ENCODE measurements at regions not wholly inside any gene's neighbourhood (a gene's known extent, or its start where the extent isn't known, plus 50 kb on each side); places are given as distances from the start of the nearest gene placed in this dataset.

GRCh38 chr12:41919048-41919447 lies 225.6 kb downstream of the GXYLT1 start:
- no peaks in the 10 kb centered on the region for H3K9me3 Mint-ChIP-seq
- H3K27me3 Mint-ChIP-seq (ENCODE audit: insufficient read depth) = peaks cover 12% of the 10 kb centered on the region
- no peak overlapping the region for H3K4me3 Mint-ChIP-seq
- DNase-seq (ENCODE audit: low spot score) = no peak
- no peaks in the 10 kb centered on the region for H3K4me1 Mint-ChIP-seq (ENCODE audit: low read depth)
- H3K36me3 Mint-ChIP-seq (ENCODE audit: low read depth) = no peaks in the 10 kb centered on the region
- H3K27ac Mint-ChIP-seq = no peak overlapping the region
- intact Hi-C loops (cut with micrococcal nuclease) = no loop called here

- no peak overlapping the region for H3K27ac Mint-ChIP-seq
- no peak overlapping the region for H3K4me3 Mint-ChIP-seq
- peaks cover 14% of the 10 kb centered on the region for H3K27me3 Mint-ChIP-seq (ENCODE audit: insufficient read depth)
- H3K9me3 Mint-ChIP-seq = no peaks in the 10 kb centered on the region
- H3K4me1 Mint-ChIP-seq (ENCODE audit: low read depth) = no peaks in the 10 kb centered on the region
- H3K36me3 Mint-ChIP-seq (ENCODE audit: low read depth) = no peaks in the 10 kb centered on the region
- no peak for DNase-seq (ENCODE audit: low spot score)
- intact Hi-C loops (cut with micrococcal nuclease) = no loop called here
Measured at GRCh38 chr12:41917938-41918341, 226.7 kb downstream of the GXYLT1 start.

- peaks cover 14% of the 10 kb centered on the region for H3K27me3 Mint-ChIP-seq (ENCODE audit: insufficient read depth)
- H3K36me3 Mint-ChIP-seq (ENCODE audit: low read depth) = no peaks in the 10 kb centered on the region
- no peak for DNase-seq (ENCODE audit: low spot score)
- no peaks in the 10 kb centered on the region for H3K9me3 Mint-ChIP-seq
- intact Hi-C loops (cut with micrococcal nuclease) = no loop called here
- no peak overlapping the region for H3K4me3 Mint-ChIP-seq
- no peaks in the 10 kb centered on the region for H3K4me1 Mint-ChIP-seq (ENCODE audit: low read depth)
- no peak overlapping the region for H3K27ac Mint-ChIP-seq
Measured at GRCh38 chr12:41917181-41917580, 227.5 kb downstream of the GXYLT1 start.

GRCh38 chr12:41910578-41911320 lies 233.9 kb downstream of the GXYLT1 start:
- DNase-seq (ENCODE audit: low spot score) = no peak
- Mint-ChIP-seq H3K27me3 (ENCODE audit: insufficient read depth) (peaks cover 5% of the 10 kb centered on the region), H3K27ac (no peak overlapping the region), H3K4me1 (ENCODE audit: low read depth) (no peaks in the 10 kb centered on the region), H3K36me3 (ENCODE audit: low read depth) (no peaks in the 10 kb centered on the region), H3K4me3 (no peak overlapping the region), H3K9me3 (no peaks in the 10 kb centered on the region)
- intact Hi-C loops (cut with micrococcal nuclease) = no loop called here

GRCh38 chr12:41908206-41908605 lies 236.5 kb downstream of the GXYLT1 start:
- no peak overlapping the region for H3K27ac Mint-ChIP-seq
- H3K9me3 Mint-ChIP-seq = no peaks in the 10 kb centered on the region
- intact Hi-C loops (cut with micrococcal nuclease) = no loop called here
- H3K4me1 Mint-ChIP-seq (ENCODE audit: low read depth) = no peaks in the 10 kb centered on the region
- no peak overlapping the region for H3K4me3 Mint-ChIP-seq
- no peaks in the 10 kb centered on the region for H3K36me3 Mint-ChIP-seq (ENCODE audit: low read depth)
- H3K27me3 Mint-ChIP-seq (ENCODE audit: insufficient read depth) = no peaks in the 10 kb centered on the region
- DNase-seq (ENCODE audit: low spot score) = no peak

GRCh38 chr12:41907550-41907949 lies 237.1 kb downstream of the GXYLT1 start:
- no peaks in the 10 kb centered on the region for H3K4me1 Mint-ChIP-seq (ENCODE audit: low read depth)
- no peaks in the 10 kb centered on the region for H3K9me3 Mint-ChIP-seq
- H3K27me3 Mint-ChIP-seq (ENCODE audit: insufficient read depth) = no peaks in the 10 kb centered on the region
- H3K36me3 Mint-ChIP-seq (ENCODE audit: low read depth) = no peaks in the 10 kb centered on the region
- intact Hi-C loops (cut with micrococcal nuclease) = no loop called here
- DNase-seq (ENCODE audit: low spot score) = no peak
- no peak overlapping the region for H3K27ac Mint-ChIP-seq
- no peak overlapping the region for H3K4me3 Mint-ChIP-seq

DNA sequence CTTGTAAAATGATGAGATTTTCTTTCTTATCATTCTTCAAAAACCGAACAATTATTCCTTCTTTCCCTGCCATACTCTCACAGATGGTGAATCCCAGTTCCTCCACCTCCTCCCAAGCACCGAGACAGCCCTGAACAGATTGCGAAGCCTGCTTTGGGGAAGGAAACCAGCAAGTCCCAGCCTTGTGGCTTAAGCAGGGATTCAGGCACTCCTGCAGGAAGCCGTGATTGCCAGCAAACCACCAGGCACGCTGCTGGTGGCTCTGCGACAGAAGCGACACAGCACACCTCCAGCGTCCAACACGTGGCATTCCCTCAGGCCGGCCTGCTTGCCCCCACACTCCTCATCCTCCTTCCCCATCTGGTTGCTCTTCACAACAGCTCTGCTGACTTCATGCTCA lies 237.7 kb downstream of the GXYLT1 start:
- H3K4me1 Mint-ChIP-seq (ENCODE audit: low read depth) = no peaks in the 10 kb centered on the region

DNA sequence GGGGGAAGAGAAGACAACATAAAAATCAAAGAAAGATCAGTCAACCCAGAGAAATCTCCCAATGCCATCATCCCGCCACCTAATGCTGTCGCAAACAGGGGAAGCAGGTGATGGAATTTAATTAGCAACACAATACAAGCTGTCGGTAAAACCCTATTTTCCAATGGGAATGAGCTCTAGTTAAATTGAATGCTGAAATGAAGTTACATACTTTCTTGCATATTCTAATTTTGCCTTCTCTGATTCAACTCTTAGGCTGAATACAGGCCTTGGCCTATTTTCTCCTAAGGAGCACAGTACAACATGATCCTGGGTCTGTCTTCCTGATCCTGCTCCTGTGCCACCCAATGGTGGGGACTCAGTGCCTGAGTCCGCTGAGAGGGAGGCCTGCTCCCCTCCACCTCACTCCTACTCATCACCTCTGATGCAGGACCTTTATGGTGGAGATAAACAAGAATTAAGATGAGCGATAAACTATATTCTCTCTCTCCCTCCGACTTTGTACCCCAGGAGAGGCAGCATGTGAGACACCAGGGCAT lies 238.8 kb downstream of the GXYLT1 start:
- Mint-ChIP-seq H3K9me3 (no peaks in the 10 kb centered on the region), H3K27ac (no peak overlapping the region), H3K36me3 (ENCODE audit: low read depth) (no peaks in the 10 kb centered on the region), H3K4me3 (no peak overlapping the region), H3K27me3 (ENCODE audit: insufficient read depth) (peaks cover 4% of the 10 kb centered on the region), H3K4me1 (ENCODE audit: low read depth) (no peaks in the 10 kb centered on the region)
- no peak for DNase-seq (ENCODE audit: low spot score)
- intact Hi-C loops (cut with micrococcal nuclease) = no loop called here

More for the DNA sequence above, 237.7 kb downstream of the GXYLT1 start:
- H3K4me3 Mint-ChIP-seq = no peak overlapping the region
- H3K36me3 Mint-ChIP-seq (ENCODE audit: low read depth) = no peaks in the 10 kb centered on the region
- DNase-seq (ENCODE audit: low spot score) = no peak
- intact Hi-C loops (cut with micrococcal nuclease) = no loop called here
- no peak overlapping the region for H3K27ac Mint-ChIP-seq
- no peaks in the 10 kb centered on the region for H3K9me3 Mint-ChIP-seq
- H3K27me3 Mint-ChIP-seq (ENCODE audit: insufficient read depth) = no peaks in the 10 kb centered on the region

GRCh38 chr12:41905073-41905758 lies 239.5 kb downstream of the GXYLT1 start:
- Mint-ChIP-seq H3K27me3 (ENCODE audit: insufficient read depth) (peaks cover 4% of the 10 kb centered on the region), H3K27ac (no peak overlapping the region), H3K9me3 (no peaks in the 10 kb centered on the region), H3K4me1 (ENCODE audit: low read depth) (no peaks in the 10 kb centered on the region), H3K36me3 (ENCODE audit: low read depth) (no peaks in the 10 kb centered on the region), H3K4me3 (no peak overlapping the region)
- DNase-seq (ENCODE audit: low spot score) = no peak
- intact Hi-C loops (cut with micrococcal nuclease) = no loop called here

DNA sequence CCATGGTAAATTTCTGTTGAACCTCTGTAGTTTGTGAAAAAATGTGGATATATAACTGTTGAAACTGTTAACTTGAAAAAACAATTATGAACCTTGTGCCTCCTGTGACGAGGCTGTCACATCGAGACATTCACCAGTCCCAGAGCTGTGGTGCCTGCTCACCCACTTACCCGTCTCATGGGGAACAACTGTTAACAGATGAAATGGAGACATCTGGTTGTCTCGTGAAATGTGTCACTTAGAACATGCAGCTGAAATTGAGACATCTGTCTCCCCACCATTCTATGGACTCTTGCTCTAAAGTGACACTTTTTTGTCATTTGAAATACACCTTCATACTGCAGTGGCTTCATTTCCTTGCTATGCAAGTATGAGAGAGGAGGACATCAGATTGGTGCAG lies 240.6 kb downstream of the GXYLT1 start:
- DNase-seq (ENCODE audit: low spot score) = no peak
- intact Hi-C loops (cut with micrococcal nuclease) = no loop called here
- H3K4me3 Mint-ChIP-seq = no peak overlapping the region
- H3K9me3 Mint-ChIP-seq = no peaks in the 10 kb centered on the region
- peaks cover 4% of the 10 kb centered on the region for H3K27me3 Mint-ChIP-seq (ENCODE audit: insufficient read depth)
- H3K36me3 Mint-ChIP-seq (ENCODE audit: low read depth) = no peaks in the 10 kb centered on the region
- no peaks in the 10 kb centered on the region for H3K4me1 Mint-ChIP-seq (ENCODE audit: low read depth)
- H3K27ac Mint-ChIP-seq = no peak overlapping the region

GRCh38 chr12:41903014-41903708 lies 241.5 kb downstream of the GXYLT1 start:
- Mint-ChIP-seq H3K4me3 (no peak overlapping the region), H3K9me3 (no peaks in the 10 kb centered on the region), H3K27ac (no peak overlapping the region), H3K4me1 (ENCODE audit: low read depth) (no peaks in the 10 kb centered on the region), H3K36me3 (ENCODE audit: low read depth) (no peaks in the 10 kb centered on the region), H3K27me3 (ENCODE audit: insufficient read depth) (peaks cover 4% of the 10 kb centered on the region)
- intact Hi-C loops (cut with micrococcal nuclease) = no loop called here
- DNase-seq (ENCODE audit: low spot score) = no peak

DNA sequence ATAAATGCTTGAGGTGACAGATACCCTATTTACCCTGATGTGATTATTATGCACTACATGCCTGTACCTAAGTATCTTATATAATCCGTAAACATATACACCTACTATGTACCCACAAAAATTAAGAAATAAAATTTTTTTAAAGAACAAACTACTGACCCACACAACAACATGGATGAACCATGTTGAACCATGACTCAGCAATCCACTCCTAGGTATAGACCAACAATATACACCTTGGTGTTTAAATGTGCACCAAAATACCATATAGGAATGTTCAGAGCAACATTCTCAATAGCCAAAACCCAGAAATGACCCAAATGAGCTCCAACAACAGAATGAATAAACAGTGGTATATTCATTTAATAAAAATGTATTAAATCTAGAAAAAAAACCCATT lies 245.1 kb downstream of the GXYLT1 start:
- no peak for DNase-seq (ENCODE audit: low spot score)
- Mint-ChIP-seq H3K36me3 (ENCODE audit: low read depth) (no peaks in the 10 kb centered on the region), H3K27me3 (ENCODE audit: insufficient read depth) (peaks cover 4% of the 10 kb centered on the region), H3K4me3 (no peak overlapping the region), H3K9me3 (no peaks in the 10 kb centered on the region), H3K4me1 (ENCODE audit: low read depth) (no peaks in the 10 kb centered on the region), H3K27ac (no peak overlapping the region)
- intact Hi-C loops (cut with micrococcal nuclease) = no loop called here

GRCh38 chr12:41897593-41897992 lies 247.1 kb downstream of the GXYLT1 start:
- no peak for DNase-seq (ENCODE audit: low spot score)
- peaks cover 4% of the 10 kb centered on the region for H3K27me3 Mint-ChIP-seq (ENCODE audit: insufficient read depth)
- H3K4me1 Mint-ChIP-seq (ENCODE audit: low read depth) = no peaks in the 10 kb centered on the region
- no peaks in the 10 kb centered on the region for H3K9me3 Mint-ChIP-seq
- no peak overlapping the region for H3K27ac Mint-ChIP-seq
- H3K4me3 Mint-ChIP-seq = no peak overlapping the region
- intact Hi-C loops (cut with micrococcal nuclease) = no loop called here
- no peaks in the 10 kb centered on the region for H3K36me3 Mint-ChIP-seq (ENCODE audit: low read depth)
